ENCODE measurements at regions not wholly inside any gene's neighbourhood (a gene's known extent, or its start where the extent isn't known, plus 50 kb on each side); places are given as distances from the start of the nearest gene placed in this dataset.

DNA sequence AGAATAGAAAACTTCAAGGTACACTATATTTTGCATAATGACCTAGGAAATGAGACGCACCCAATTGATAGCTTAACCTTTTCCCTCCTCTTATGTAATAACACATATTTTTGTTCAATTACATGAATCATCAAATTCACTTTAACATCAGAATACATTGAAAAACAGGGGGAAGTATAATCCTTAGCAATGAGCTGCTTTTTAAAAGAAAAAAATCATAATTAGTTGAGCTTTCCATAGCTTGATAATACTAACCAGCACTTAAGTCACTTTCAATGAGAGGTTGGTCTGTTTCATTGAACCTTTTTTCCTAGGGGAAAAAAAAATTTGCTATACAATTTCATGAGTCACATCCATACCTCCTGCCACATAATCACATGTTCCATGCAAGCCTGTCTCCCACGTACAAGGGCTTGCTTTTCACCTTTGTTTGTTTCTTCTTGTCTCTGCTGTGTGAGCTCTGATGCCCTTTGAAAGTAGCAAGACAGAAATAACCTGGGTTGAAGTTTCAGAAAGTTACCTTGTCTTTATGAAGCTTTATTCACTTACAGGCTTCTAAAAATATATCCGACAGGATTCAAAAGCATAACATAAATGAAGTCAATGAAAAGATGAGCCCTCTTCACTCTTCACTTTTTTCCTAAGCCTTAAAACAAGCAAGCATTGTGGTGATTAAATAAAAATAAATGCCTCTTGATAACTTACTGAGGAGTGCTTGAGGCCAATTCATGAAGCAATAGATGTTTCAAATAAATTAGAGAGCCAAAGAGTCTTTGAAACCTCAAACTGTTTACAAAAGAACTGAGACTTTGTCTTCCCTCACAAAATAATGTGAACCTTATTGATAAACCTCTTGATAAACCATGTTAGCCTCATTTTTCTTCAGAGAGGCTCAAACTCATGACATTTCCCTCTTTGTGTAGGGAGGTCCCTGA is 108.5 kb downstream of the FEM1C start:
- H3K9me3 ChIP-seq (ENCODE audit: low read length) = no peaks in the 10 kb centered on the region
- no peak overlapping the region for H2AFZ ChIP-seq (ENCODE audit: low read length)
- H4K20me1 ChIP-seq (ENCODE audit: insufficient read depth, low read length) = no peaks in the 10 kb centered on the region
- no peak overlapping the region for H3K4me3 ChIP-seq (ENCODE audit: low read depth, low read length, poor library complexity, severe bottlenecking)
- H3K27me3 ChIP-seq (ENCODE audit: insufficient read depth, low read length) = no peaks in the 10 kb centered on the region
- H3K4me2 ChIP-seq (ENCODE audit: low read length) = no peak overlapping the region
- no peaks in the 10 kb centered on the region for H3K9me2 ChIP-seq (ENCODE audit: low read depth, low read length)
- H3K4me1 ChIP-seq (ENCODE audit: insufficient read depth, low read length, severe bottlenecking) = no peaks in the 10 kb centered on the region
- no peaks in the 10 kb centered on the region for H3F3A ChIP-seq (ENCODE audit: insufficient read depth, low read length)
- no peaks in the 10 kb centered on the region for H3K79me2 ChIP-seq (ENCODE audit: insufficient read depth, low read length)
- H3K27ac ChIP-seq (ENCODE audit: low read depth, low read length, poor library complexity, severe bottlenecking) = no peak overlapping the region
- no peak overlapping the region for H3K9ac ChIP-seq (ENCODE audit: low read length)
- H3K36me3 ChIP-seq (ENCODE audit: insufficient read depth, low read length) = no peaks in the 10 kb centered on the region
- no peak for TF ChIP-seq EZH2 (IDR thresholded peaks at IDR 0.05; ENCODE audit: borderline replicate concordance, low read length)
- TF ChIP-seq, protein P1, sequence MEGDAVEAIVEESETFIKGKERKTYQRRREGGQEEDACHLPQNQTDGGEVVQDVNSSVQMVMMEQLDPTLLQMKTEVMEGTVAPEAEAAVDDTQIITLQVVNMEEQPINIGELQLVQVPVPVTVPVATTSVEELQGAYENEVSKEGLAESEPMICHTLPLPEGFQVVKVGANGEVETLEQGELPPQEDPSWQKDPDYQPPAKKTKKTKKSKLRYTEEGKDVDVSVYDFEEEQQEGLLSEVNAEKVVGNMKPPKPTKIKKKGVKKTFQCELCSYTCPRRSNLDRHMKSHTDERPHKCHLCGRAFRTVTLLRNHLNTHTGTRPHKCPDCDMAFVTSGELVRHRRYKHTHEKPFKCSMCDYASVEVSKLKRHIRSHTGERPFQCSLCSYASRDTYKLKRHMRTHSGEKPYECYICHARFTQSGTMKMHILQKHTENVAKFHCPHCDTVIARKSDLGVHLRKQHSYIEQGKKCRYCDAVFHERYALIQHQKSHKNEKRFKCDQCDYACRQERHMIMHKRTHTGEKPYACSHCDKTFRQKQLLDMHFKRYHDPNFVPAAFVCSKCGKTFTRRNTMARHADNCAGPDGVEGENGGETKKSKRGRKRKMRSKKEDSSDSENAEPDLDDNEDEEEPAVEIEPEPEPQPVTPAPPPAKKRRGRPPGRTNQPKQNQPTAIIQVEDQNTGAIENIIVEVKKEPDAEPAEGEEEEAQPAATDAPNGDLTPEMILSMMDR (IDR thresholded peaks at IDR 0.05; ENCODE audit: low read length) = no peak

DNA sequence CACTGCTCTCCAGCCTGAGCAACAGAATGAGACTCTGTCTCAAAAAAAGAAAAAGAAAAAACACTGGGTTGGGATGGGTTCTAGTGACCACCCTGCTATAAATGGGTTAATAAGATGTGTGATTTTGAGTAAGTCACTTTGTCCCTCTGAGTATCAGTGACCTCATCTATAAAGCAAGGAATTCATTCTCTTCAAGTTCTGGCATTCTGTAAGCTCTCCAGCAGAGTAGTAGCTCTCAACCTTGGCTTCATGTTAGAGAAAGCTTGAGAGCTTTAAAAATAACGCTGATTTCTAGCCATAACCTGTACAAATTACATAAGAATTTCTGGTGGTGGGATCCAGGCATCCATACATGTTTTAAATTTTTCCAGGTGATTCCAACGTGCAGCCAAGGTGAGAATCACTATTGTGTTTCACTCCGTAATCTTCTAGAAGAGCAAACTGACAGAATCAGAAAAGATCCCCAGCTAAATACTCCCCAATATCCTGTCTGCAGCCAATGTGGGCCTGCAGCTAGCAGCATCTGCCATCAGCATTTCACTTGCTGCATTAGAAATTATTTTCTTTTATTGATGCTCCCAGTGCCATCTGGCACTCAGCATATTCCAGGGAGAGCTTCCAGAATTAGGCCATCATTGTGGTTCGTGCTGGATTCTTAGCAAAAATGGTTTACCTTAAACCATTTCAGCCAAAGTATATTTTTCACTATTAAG is 109.4 kb downstream of the FEM1C start:
- no peak overlapping the region for H2AFZ ChIP-seq (ENCODE audit: low read length)
- no peak overlapping the region for H3K4me3 ChIP-seq (ENCODE audit: low read depth, low read length, poor library complexity, severe bottlenecking)
- TF ChIP-seq, protein P1 (IDR thresholded peaks at IDR 0.05; ENCODE audit: low read length) = no peak
- TF ChIP-seq EZH2 (IDR thresholded peaks at IDR 0.05; ENCODE audit: borderline replicate concordance, low read length) = no peak
- H3K4me2 ChIP-seq (ENCODE audit: low read length) = no peak overlapping the region
- H3K9me2 ChIP-seq (ENCODE audit: low read depth, low read length) = no peaks in the 10 kb centered on the region
- H3K27ac ChIP-seq (ENCODE audit: low read depth, low read length, poor library complexity, severe bottlenecking) = no peak overlapping the region
- H3K4me1 ChIP-seq (ENCODE audit: insufficient read depth, low read length, severe bottlenecking) = no peaks in the 10 kb centered on the region
- no peaks in the 10 kb centered on the region for H3K27me3 ChIP-seq (ENCODE audit: insufficient read depth, low read length)
- no peaks in the 10 kb centered on the region for H3K79me2 ChIP-seq (ENCODE audit: insufficient read depth, low read length)
- no peaks in the 10 kb centered on the region for H4K20me1 ChIP-seq (ENCODE audit: insufficient read depth, low read length)
- no peaks in the 10 kb centered on the region for H3F3A ChIP-seq (ENCODE audit: insufficient read depth, low read length)
- no peaks in the 10 kb centered on the region for H3K9me3 ChIP-seq (ENCODE audit: low read length)
- no peak overlapping the region for H3K9ac ChIP-seq (ENCODE audit: low read length)
- H3K36me3 ChIP-seq (ENCODE audit: insufficient read depth, low read length) = no peaks in the 10 kb centered on the region

DNA sequence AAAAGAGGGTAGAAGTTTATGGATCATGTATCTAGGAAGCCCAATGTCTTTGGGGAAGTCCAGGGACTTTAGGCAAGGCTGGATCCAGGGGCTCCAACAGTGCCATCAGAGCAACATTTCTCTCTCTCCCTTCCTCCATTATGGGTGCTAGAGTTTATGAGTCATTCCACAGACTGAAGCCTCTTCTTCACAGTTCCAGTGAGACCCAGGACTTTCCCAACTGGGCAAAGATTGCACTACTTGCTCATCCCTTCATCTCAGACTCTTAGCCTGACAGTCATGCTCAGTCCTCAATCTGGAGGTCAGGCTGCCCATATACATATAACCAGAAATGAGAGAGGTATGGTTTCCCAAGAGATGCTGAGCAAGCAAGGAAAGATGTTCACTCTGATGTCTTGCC is 110.7 kb downstream of the FEM1C start:
- Histone ChIP-seq H3K9me2 (ENCODE audit: low read depth, low read length) (no peaks in the 10 kb centered on the region), H3K9ac (ENCODE audit: low read length) (no peak overlapping the region), H3F3A (ENCODE audit: insufficient read depth, low read length) (no peaks in the 10 kb centered on the region), H3K27ac (ENCODE audit: low read depth, low read length, poor library complexity, severe bottlenecking) (no peak overlapping the region), H2AFZ (ENCODE audit: low read length) (no peak overlapping the region), H3K4me1 (ENCODE audit: insufficient read depth, low read length, severe bottlenecking) (no peaks in the 10 kb centered on the region), H4K20me1 (ENCODE audit: insufficient read depth, low read length) (no peaks in the 10 kb centered on the region), H3K79me2 (ENCODE audit: insufficient read depth, low read length) (no peaks in the 10 kb centered on the region), H3K27me3 (ENCODE audit: insufficient read depth, low read length) (no peaks in the 10 kb centered on the region), H3K4me2 (ENCODE audit: low read length) (no peak overlapping the region), H3K4me3 (ENCODE audit: low read depth, low read length, poor library complexity, severe bottlenecking) (no peak overlapping the region), H3K36me3 (ENCODE audit: insufficient read depth, low read length) (no peaks in the 10 kb centered on the region), H3K9me3 (ENCODE audit: low read length) (no peaks in the 10 kb centered on the region)
- TF ChIP-seq, protein P1 (IDR thresholded peaks at IDR 0.05; ENCODE audit: low read length) = no peak
- TF ChIP-seq EZH2 (IDR thresholded peaks at IDR 0.05; ENCODE audit: borderline replicate concordance, low read length) = no peak

Data from OCI-LY1 (cell line).